Stimulated activated CD8-positive, alpha-beta memory T cell treated with anti-CD3 and anti-CD28 coated beads, Interleukin-12 subunit alpha, Interleukin-12 subunit beta, amount 100 ng/mL, for 24 hours (primary cell): ENCODE measurements at regions not wholly inside any gene's neighbourhood (a gene's known extent, or its start where the extent isn't known, plus 50 kb on each side); places are given as distances from the start of the nearest gene placed in this dataset.

Experiments used
- DNase-seq: peaks from one replicate; pipeline ENCODE4 v3.0.0-alpha.2; 2020; ENCODE audit errors: extremely low read depth

DNA sequence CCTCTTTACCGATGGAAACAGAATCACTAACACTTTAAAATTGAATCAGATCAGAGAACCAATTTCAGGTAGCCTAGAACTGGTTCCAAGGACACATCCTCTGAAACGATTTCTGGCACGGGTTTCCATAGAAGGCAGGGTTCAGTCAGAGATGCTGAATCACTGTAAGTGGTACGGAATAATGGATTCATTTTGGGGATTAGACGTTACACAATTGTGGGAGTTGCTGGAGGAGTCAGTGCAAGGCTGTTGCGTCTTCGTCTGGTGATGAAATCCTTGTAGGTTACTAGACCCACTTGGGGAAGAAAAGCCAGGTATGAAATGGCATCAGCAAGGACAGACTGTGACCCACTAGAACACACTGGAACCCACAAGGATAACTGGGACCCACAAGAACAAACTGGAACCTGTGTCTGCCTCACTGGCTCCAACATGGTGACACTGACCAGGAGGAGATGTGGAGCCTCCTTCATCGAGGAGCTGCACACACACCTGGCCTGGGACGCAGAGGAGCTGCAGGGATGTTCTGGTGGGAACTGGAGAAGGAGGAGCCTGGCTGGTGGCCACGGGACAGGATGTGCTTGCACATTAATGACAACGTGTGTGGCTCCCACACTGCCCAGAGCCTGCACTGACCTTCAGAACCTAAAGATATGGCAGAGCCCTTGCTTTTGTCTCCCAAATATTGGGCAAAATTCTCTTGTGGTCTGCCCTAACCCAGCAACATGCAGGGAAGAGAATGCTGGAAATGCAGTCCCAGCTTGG, 105.1 kb downstream of the TRAPPC11 start:
- no peak for DNase-seq

DNA sequence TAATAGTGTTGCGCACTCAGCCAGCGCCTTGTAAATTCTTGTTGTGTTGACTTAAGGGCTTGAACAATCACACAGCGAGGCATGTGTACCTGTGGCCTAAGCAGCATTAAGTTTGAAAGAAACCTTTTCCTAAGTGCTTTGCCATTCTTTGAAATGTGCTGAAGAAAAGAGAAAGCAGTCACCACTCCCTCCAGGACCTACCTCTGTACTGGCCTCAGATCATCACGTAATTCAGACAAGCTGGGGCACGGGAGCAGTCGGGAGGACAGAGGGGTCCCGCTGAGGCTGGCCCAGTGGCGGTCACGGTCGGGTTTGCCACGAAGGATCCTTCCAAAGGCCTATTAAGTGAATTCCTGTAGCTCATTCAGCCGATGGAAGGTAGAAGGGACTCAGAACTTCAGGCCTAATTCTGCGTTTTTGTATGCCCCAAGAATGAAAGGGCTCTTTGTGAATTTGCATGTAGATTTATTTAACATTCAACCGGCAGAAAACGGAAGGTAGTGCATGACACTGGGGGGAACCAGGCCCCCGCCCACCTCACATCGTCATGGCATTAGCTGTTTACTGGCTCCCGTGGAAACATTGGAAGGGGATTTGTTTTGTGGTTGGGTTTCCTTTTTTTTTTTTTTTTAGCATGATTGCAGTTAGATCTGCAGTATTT, 106.3 kb downstream of the TRAPPC11 start:
- no peak for DNase-seq

DNA sequence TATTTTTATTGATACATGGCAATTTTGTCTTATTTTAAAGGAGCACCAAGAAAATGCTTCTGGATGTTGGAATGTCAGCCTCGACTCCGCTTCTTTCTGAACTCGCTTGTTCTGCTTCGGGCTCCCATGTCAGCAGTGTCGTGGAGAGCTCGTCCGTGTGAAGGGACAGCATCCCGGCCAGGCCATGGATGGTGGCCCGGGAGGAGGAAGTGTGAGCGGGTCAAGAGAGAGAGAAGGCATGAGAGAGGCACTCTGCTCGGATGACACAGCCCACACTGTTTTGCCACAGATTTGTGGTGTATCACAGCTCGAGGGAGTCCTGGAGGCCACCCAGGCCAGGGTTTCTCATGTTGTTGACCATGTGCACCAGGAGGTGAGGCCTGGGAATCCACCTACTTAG, 107.0 kb downstream of the TRAPPC11 start:
- no peak for DNase-seq

DNA sequence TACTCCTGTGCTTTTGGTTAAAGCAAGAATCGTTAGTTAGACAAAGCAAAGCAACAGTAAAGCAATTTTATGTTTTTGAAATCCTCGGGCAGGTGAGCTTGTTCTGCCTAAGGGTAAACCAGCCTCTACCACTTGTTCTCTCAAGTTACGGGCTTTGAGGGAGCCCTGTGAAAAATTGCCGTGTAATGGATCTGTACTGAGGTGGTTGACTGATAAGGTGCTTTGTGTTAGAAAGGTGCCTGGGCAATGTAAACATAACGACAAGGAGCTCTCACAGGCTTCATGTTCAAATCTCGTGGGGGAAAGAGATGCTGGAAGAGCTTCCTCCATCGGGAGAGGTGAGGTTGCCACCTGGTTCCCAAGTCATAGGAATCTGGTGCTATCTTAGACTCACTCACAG, 111.8 kb downstream of the TRAPPC11 start:
- DNase-seq: no peak

DNA sequence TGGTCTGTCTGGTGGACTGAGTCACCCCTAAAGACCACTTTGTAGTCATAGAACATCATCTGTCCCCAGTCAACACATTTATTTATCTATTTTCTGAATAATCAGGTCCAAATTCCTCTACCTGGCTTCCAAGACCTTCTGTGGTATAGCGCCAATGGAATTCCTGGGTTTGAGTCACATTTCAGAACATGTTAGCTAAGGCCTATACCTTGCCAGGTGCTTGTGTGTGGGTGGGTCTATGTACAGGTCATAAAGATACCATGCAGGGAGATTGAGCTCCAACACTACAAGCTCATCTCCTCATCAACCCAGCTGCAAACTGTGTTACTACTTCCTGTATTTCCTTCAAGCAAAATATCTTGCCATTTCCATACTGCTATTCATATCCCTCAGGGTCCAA, 113.3 kb downstream of the TRAPPC11 start:
- no peak for DNase-seq

DNA sequence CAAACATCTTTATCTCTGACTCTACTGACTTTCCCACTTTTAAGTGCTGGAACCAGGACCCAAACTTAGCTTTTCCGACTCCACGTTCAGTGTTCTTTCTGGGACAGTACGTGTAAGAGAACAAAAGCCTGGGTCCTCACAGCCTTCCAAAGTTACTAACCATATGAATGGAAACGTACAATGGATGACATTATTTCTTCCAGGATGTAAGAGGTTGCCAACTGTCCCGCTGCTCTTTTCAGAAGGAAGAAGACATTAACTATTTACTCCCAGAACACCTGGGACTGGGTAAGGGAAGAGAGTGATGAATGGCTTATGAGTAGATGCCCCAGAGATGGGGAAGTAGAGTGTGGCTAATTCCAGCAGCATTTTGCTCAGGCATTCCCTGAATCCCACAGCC, 114.7 kb downstream of the TRAPPC11 start:
- DNase-seq: no peak

DNA sequence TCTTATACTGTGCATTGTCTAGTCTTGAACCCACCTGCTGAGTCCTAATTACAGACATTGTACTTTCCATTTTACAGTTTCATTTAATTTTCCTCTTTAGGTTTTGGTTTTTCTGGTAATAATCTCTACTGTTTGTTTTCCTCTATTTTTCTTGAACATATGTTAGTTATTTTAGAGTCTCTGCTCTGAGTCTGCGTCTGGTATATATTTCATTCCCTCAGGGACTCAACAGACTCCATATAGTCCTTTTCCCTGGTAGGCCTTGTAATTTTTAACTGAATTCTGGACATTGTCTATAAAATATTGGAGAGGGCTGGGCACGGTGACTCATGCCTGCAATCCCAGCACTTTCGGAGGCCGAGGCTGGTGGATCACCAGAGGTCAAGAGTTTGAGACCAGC, 121.8 kb upstream of the STOX2 start:
- no peak for DNase-seq

DNA sequence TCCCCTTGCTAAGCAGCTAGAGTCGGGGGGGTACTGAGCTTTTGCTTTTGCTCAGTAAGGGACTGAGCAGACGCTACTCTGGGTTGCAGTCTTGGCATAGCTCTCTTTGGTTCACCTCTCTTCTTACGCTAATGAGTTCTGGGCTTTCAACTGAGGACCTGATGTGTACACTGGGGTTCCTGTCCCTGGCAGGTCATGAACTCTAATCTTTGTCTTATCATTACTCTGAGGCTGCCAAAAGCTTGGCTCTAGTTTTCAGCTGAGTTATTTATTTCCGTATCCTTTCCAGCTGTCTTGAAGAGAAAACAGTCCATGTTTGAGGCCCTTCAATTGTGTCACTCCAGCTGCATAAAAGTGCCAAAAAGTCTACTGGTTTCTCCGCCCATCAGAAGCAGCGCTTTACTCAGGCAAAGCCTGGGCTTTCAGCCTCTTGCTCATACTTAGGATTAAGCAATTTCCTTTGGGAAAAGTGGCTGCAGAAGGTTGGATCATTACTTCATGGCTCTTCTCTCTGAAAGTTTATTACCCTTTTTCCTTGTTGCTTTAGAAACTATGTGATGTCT, 121.0 kb upstream of the STOX2 start:
- no peak for DNase-seq

DNA sequence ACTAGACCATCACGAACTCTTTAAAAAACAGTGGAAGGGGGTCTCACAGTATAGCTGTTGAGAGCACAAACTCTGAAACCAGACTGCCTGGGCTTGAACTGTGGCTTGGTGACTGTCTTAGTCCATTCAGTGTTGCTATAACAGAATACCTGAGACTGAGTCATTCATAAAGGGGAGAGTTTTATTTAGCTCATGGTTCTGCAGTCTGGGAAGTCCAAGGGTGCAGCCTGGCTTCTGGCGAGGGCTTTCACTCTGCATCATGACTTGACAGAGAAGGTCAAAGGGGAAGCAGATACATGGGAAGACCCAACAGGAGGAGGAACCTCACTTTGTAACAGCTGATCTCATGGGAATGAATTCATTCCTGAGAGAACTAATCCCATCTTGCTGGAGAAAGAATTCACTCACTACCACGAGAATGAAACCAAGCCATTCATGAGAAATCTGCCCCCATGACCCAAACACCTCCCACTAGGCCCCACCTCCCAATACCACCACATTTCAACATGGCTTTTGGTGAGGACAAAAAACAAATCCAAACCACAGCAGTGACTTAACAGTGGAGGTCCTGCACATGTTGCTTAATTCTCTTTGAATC, 116.7 kb upstream of the STOX2 start:
- no peak for DNase-seq

DNA sequence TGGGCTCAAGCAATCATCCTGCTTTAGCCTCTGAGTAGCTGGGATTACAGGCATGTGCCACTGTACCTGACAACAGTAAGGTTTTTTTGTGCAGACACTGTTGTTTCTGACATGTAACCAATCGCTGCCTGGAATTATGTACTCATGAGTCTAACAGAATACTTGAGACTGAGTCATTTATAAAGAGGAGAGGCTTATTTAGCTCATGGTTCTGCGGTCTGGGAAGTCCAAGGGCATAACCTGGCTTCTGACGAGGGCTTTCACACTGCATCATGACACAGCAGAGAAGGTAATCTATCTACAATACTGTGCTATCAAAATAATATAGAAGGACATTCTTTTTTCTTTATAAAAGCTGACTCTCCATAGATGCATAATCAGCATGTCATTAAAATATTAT, 115.5 kb upstream of the STOX2 start:
- no peak for DNase-seq

DNA sequence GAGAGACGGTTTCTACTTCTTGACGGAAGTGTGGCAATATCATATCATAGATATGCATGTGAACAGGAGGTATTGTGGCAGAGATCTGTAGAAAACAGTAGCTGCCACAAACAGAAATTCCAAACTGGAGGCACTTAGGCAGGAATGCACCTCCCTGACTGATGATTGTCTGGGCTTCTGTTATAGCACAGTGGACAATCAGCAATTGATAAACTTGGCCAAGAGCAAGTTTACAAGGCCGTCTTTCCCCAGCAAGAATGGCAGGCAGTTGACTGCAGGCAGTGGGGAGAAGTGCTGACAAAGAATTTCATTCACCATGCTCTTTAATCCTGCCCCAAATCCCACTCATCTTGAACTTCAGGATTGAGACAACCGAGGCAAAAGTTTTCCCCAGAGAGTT, 114.4 kb upstream of the STOX2 start:
- DNase-seq: no peak

DNA sequence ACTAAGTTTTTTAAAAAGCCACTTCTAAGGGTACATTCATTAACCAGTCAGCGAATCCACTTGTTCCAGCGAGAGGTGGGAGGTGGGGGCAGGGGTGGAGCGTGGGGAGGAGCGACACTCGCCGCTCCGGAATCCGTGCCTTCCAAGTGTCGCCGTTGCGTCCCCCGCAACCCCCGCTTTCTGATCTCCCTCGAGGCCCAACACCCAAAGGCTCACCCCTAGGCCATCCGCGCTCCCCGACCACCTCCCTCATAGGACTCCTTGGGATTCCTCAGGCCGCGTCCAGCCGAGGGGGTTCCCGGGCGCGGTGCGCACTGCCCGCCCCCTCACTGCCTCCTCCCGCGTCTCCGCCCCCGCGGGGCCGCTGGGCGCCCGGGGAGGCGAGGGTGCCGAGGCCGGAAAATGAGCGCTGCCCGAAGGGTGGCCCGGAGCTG, 108.1 kb upstream of the STOX2 start:
- DNase-seq: no peak

DNA sequence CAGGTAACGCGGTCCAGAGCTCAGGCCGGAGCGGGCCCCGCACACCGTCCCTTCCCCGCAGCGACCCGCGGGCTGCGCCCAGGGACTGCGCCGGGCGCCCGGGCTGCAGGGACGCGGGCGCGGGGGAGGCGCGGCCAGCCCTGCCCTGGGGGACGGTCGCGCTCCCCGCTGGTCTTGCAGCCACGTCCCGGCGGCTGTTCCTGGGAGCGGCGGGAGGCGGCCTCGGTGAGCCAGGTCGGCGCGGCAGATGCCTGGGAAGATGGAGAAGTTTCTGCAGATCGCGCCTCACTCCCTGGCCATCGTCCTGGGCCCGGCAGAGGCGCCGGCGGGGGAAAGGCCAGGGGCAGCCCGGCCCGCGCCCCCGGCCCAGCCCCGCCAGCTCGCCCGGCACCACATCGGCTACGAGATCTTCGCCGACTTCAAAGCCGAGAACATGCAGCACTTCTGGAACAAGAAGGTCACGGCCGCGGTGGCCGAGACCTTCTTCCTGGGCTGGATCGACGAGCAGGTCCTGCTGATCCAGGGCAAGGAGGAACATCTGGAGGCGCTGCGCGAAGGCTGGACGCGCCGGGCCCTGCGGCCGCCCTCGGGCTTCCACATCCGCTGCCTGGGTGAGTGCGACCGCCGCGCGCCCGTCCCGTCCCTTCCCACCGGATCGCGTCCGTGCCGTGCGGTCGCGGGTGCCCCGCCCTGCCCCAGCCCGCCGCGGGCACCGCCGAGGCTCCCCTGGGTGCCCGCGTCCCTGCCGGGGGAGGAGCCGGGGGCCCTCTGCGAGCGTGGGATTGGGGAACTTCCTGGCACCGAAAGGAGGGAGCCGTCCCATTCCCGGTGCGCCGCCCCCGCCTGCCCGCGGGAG, 107.4 kb upstream of the STOX2 start:
- DNase-seq: no peak

DNA sequence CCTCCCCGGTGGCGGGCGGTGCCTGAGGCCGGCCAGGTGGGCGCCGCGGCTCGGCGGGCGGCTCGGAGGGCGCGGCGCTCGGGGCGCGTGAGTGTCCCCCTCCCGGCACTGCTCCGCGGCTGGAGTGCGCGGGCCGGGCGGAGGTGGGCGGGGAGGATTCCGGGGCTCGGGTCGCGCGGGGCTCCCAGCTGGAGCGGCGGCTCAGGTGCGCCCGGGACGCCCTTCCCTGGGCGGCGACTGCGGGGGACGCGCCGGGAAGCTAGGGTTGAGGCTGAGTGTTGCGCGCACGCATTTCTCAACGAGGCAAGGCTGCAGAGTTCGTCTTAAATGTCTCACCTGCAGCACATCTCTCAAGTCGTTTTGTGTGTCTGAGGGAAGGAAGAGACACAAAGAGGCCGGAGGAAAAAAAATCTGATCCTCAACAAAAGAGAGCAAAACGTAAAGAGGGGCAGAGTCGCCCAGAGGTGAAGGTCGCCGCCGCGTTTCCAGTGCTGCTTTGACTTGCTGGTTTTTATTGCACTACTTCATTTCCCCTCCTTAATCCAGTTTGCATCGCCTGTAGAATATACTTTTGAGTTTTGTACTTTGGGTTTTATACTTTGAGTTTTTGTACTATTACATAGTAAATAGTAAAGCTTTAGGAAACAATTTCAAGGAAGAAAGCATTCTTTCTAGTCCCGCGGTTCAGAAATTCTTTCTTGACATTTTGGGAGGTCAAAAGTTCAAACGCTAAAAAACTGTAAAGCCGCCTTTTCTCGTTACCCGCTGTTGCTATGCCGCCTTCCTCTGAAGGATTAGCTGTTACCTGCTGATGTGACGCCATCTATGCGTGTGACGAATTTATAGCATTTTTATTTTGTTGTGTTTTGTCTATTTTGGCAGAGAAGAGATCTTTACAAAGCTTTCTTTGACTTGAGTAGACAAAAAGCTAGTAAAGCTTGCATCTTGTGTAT, 106.5 kb upstream of the STOX2 start:
- DNase-seq: no peak

DNA sequence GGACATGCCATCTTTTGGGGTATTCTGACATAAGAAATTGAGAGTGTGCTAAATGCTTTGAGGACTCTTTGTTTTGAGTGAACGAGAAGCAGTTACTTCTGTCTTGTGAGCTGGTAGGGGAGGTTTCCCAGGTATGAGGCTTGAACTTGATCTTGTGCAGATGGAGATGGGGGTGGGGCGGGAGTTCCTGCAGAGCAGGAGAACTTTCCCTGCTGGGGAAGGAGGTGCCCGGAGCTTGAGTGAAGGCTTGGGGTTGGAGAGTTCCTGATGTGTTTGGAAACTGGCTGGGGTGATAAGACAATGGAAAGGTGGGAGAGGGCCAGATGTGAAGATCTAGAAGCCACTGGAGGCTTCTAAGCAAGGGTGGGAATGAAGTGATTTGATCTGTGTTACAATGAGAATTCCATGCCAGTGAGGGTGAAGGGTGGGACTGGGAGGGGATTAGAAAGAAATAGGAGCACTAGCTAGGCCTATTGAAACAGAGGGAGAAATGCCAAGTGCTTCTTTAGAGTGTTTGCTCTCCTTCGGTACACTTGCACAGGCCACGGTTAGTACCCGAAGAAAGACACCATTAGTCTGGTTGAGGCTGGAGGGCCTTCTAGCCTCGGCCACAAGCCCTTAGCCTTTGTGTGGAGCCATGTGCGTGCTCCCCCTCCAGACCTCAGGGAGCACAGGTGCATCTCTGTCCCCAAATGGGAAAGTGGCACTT, 103.5 kb upstream of the STOX2 start:
- no peak for DNase-seq

DNA sequence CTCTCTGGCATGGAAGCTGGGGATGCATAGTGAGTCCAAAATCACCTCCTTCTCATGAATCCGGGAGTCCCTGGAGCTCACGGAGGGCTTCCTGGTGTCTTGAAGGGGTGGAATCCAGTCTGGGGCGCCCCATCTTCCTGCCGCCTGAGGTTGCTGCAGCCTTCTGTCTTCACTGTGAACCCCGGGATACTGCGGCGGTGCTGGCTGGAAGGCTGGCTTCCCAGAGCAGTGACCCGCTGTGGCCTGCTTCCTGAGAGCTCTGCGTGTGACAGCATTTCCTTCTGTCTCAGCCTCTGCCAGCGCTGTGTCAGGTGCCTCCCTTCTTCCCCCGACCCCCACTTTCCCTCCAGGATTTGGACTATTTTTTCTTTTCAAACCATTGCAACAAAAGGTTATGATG, 98.8 kb upstream of the STOX2 start:
- no peak for DNase-seq

DNA sequence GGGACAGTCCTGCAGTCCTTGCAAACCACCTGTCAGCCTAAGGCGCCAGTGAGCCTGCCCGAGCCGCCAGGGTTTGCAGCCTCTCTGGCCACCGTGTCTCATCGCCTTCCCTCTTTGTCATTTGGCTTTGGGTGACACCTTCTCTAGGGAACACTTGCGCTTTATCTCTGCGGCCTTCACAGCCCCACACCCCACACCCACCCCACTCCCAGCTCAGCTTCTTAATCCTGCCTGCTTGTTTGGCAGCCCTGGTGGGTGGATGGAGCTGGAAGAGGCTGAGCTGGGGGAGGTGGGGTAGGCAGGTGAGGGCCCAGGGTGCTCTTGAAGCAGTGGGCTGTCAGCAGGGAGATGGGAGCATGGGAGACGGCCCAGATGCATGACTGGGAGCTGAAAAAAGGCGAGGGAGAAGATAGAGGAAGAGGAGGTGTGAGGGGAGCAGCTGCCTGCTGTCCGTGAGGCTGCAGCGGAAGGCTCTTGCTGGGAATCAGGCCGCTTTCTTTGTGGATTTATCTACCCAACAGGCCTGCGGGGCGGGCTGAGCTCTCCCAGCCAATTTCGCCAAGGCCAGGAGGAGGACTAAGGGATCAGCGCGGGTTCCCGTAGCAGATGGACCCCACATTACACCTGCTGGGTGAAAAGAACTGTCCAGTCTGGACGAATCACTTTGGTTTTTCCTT, 97.5 kb upstream of the STOX2 start:
- no peak for DNase-seq

DNA sequence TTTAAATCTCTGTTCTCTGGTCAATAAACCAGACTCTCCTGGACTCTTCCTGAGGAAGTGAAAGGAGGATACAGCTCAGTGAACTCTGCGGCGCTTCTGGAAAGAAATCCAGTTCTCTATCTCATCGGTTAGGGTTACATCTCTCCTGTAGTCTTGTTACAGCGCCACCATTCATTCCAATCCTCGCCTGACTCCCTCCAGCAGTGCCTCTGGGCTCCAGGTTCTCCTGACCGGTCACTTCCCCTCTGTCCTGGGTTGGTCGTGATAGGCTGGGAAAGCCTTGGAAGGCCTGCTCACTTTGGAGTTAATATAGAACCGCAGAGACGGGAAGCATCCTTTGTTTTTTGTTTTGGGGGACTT, 97.0 kb upstream of the STOX2 start:
- DNase-seq: no peak

DNA sequence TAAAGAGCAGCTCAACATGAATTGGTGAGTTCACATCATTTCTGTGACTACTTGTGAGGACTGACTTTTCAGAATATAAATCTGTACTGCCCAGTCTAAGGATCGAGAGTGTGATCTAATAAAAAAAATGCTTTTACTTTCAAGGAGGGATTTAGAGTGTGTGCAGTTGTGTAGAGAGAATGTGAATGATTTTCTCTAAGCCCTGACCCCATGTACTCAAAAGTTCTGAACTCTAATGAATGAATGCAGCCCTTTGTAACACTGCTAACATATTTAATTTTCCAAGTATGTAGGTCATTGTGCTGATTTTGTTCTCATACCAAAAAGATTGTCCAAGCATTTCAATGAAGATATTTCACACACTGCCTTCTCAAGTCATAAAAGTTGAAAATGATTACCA, 92.5 kb upstream of the STOX2 start:
- DNase-seq: no peak

DNA sequence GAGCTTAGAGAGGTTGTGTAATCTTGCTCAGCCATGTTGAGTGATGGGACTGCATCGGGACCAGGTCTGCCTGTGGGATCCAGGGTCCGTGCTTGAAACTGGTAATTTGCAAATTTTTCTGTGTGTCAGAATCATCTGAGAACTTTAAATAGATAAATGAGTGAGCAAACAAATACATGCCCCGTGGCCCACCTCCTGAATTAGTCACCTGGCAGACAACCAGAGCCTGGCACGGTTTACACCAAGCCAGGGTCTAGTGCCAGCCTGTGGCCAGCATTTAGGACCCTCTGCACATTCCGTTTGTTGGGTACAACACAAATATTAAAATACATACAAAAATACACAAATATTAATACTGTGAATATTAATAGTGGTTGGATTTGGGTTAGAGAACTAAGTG, 90.6 kb upstream of the STOX2 start:
- DNase-seq: no peak
